A172 (cell line): ENCODE measurements at regions not wholly inside any gene's neighbourhood (a gene's known extent, or its start where the extent isn't known, plus 50 kb on each side); places are given as distances from the start of the nearest gene placed in this dataset.

ENCODE experiments used
- DNase-seq: peaks from one replicate; pipeline ENCODE4 v3.0.0-alpha.2; 2015; ENCODE audit warnings: low spot score

DNA sequence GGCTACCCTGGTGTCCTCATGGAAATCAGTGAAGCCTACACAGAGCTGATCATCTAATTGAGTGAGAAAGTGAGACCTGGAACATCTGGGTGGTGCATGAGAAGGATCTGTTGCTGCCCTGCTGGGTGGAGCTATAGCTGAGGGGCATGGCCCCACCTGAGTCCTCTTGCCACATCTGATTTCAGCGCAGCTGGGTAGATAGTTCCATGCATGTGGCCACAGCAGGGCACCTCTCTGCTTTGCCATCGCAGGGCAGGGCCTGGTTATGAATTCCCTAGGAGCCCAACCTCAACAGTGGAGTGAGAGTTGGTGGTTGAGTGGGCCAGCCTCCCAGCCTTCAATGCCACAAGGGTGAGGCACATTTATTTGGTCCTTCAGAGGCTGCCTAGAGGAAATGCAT, 407.8 kb downstream of the BCL11B start:
- DNase-seq: no peak

DNA sequence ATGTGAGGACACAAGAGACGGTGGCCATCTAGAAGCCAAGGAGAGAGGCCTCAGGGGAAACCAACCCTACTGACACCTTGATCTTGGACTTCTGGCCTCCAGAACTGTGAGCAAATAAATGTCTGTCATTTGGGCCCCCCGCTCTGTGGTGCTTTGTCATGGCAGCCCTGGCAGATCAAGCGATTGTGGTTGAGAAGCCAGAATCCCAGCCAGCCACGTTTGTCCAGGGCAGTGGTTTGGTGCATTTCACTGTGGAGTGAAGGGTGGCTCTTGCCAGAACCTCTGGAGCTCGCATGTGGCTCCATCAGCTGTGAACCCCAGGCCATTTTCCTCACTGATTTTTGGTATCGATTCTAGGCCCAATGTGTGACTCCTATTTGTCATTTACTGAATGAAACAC, 404.9 kb downstream of the BCL11B start:
- no peak for DNase-seq

DNA sequence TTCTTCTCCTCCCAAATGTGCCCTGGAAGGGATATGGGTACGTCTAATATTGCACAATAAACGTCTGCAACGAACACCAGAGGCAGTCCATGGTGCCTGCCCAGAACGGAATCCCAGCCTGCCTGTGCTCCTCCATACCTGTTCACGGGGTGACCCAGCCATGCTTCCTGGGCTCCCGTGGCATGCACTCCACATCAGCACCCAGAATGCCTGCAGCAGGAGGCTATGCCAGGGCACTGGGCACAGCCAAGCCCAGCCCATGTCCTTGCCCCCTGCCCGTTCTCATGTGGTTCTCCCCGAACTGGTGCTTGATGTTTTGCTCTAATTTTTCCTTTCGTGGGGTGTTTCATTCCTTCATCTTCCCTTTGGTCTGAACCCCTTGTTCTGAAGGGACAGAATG, 404.3 kb downstream of the BCL11B start:
- no peak for DNase-seq

DNA sequence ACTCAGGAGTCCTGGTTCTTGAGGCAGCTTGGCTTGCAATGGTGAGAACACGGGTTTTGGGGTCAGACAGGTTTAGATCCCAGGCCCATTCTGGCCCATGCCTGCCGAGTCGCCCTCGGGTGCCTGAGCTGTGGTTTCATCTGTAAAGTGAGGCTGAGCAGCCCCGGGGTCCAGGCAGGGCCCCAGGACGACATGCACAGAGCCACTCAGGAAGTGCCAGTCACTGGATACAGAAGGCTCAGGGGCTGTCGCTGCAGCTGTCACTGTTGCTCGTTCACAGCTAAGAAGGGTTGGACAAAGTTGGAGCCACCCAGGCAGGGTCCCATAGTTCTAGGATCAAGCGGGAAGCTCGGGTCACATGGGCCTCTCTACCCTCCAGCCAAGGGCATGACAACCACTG, 403.1 kb downstream of the BCL11B start:
- no peak for DNase-seq

DNA sequence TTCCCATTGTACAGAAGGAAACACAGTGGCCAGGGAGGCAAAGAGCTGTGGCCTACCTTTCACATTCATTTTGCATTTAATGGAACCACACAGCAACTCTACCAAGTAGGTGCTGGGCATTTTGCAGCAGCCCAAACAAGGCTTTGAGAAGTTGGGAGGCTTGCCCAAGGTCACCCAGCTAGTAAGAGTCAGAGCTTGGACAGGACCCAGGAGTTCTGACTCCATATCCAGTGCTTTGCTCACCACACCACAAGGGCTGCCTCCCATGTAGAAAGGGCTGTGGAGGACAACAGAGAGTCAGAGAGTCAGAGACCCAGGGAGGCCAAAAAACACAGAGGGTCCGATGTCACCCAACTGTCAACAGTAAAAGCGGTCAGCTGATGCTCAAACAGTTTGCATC, 400.2 kb downstream of the BCL11B start:
- DNase-seq: no peak

DNA sequence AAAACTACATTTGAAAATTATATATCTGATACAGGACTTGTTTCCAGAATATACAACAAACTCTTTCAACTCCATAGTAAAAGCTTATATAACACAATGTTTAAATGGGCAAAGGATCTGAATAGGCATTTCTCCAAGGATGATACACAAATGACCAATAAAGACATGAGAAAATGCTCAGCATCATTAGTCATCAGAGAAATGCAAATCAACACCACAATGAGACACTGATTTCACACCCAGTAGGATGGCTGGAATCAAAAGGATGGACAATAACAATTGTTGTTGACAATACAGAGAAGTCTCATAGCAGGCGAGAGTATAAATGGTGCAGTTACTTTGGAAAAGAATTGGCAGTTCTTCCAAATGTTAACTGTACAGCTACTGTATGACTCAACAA, 394.9 kb downstream of the BCL11B start:
- no peak for DNase-seq

DNA sequence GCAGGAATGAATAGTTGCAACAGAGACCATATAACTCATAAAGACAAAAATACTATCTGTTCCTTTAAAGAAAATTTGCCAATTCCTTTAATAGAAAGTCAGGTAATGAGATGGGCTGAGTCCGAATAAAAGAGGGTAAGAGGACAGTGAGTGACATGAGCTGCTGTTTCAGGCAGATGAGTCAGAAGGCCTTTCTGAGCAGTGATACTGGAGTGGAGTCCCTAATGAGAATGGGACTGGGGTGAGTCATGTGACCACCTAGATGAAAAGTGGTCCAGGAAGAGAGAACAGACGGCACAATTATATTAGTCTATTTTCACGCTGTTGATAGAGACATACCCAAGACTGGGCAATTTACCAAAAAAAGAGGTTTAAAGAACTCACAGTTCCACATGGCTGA, 393.7 kb downstream of the BCL11B start:
- no peak for DNase-seq

DNA sequence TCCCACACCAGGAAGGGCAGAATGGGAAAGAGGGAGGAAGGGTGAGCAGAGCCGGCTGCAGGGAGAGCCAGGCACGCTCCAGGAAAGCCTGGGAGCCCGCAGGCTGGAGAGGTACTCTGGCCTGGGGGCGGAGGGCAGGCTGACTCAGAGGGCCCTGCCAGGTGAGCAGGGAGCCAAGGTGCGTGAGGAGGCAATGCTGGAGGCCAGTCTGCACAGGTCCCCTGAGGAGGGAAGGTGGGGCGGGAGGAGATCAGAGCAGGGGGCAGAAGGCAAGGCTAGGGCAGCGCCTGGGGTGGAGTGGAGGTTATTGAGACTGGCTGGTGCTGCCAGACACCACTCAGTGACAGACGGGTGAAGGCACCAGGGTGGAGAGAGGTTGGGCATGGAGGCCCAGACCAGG, 385.0 kb downstream of the BCL11B start:
- no peak for DNase-seq

DNA sequence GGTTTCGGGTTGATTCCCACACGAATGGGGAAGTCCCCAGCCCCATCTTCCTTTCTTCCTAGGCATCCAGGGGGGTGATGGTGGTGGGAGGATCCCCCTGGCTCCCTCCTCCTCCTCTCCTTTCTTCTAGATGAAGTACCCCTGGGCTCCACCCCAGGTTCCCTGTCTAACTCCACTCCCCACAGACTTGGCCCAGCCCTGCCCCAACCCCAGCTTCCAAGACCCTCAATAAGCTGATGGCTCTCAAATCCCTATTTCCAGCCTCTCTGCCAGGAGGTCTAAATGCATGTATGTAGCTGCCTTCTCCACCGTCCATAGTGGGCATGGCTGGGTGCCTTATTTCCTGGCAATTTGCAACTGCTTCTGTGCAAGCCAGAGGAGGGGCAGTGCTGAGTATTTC, 383.7 kb downstream of the BCL11B start:
- DNase-seq: no peak

DNA sequence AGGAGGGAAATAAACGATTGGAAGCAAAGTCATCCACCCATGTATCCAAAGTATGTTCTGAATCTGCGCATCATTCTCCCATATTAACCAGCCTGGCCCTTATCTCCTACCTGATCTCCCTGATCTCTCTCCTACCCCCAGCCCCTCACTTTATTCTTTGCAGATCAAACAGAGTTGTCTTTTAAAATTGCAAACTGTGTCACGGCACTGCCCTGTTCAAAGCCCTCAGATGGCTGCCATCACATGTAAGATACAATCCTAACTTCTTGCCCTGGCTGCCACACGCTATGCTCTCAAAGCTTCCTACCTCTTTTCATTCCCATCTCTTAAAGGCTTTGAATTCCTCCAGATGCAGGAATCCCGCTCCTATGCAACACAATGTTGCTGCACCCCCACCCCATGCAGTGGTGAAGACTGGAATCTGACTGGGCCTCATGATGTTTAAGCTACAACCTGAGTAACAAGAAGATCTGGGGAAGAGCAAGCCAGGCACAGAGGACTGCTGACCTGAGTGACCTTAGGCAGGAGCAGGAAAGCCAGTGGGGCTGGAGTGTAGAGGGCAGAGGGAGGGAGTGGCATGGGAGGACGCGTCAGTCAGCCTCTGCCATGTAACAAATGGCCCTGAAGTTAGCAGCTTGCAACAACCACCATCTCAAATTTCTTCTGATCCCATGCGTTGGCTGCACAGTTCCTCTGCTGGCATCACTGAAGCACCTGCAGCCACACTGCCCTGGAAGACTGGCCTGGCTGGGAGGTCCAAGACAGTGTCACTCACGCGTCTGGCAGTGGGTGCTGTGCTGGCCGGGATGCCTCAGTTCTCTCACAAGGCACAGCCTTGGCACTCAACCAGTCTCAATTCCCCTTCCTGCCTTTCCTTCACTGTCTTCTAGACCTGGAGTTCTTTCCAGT, 382.8 kb downstream of the BCL11B start:
- no peak for DNase-seq

DNA sequence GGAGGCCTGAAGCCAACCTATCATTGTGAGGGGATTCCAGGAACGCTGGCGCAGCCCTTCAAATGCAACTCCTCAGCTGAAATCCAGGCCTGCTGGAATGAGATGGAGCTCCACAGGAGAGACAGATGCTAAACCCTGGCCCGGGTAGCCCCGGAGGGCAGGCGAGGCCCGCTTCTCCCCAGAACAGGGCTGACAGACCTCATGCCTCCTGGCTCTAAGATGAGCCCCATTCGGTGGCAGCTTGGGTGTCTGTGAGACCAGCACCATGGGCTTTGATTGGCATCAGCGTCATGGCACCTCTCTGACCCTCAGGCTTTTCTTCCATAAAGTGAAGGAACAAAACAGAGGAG, 382.2 kb downstream of the BCL11B start:
- no peak for DNase-seq

DNA sequence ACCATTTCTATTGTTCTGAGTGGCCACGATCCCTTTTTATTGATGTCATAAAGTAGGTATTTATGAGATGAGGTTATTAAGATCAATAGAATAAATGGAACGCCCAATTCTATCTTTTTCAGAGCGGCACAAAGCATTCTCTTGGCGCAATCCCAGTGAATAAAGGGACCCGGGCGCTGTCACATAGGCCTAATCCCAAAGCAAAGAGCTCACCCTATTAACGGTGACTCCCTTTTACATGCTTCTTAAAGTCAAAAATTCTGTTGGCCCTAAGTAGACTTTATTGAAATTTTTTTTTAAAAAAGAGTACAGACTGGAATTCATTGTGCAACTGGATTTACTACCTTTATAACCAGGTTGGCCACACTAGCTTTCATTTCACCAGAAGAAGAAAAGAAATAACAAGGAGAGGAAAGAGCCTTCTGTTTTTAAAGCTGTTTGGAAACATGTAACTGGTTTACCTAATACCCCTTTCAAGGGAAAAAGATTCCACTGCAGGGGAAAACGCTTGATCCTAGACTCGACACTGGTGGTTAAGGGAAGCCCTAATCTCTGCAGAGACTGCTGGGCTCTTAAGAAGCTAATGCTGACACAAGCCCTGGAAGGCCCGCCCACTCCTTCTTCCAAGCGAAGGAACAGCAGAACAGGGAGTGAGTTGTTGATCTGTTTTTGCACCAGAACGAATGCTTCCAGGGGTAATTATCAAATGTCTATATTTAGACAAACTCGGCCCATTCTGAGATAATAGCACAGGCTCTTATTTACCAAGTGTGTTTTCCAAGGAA, 381.2 kb downstream of the BCL11B start:
- no peak for DNase-seq

DNA sequence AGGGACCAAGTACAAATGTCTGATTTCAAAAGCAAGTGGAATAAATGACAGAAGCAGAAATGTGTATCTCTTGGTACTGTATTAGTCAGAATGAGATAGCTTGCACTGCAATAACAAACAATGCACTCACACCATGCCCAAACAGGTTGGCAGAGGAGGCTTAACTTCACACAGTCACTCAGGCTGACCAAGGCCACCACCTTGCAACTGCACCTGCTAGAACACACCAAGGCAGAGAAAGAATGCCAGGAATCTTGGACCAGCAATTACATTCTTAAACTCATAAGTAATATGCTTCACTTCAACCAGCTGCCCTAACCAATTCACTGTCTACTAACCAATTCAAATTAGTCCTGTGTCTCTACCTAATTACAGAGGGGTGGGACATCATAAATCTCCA, 378.3 kb downstream of the BCL11B start:
- no peak for DNase-seq

DNA sequence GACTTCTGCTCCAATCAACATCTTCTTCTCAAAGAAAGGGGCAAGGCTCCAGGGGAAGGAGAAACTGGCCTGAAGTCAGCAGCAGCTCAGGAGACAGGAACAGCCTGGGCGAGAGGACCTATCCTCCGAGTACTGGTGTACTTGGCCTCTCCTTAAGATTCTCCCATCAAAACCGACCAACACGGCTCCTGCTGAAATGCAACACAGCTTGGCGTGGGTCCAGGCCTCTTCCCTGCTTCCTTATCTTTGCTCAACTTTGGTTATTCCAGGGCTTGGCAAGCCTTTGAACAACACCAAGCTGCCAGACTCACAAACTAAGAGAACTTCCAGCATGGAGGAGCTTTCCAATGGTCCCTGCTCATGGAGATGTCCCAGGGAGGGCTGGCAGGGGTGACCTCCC, 377.4 kb downstream of the BCL11B start:
- no peak for DNase-seq

DNA sequence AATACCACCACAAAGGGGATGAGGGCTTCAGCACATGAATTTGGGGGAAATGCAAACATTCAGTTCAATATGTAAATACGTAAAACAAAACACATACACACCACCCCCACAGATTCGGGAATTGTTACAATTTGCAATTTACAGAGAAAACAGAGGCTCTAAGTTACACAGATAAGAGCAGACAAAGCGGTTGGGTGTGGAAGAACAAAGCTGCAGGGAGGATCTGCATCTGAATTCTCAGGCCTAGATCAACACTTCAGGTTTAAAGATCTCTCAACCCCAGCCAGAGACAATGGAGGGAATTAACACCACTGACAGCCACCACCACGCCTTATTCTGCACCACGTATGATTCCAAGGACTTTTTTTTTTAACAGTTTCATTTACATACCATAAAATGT, 375.5 kb downstream of the BCL11B start:
- DNase-seq: no peak

DNA sequence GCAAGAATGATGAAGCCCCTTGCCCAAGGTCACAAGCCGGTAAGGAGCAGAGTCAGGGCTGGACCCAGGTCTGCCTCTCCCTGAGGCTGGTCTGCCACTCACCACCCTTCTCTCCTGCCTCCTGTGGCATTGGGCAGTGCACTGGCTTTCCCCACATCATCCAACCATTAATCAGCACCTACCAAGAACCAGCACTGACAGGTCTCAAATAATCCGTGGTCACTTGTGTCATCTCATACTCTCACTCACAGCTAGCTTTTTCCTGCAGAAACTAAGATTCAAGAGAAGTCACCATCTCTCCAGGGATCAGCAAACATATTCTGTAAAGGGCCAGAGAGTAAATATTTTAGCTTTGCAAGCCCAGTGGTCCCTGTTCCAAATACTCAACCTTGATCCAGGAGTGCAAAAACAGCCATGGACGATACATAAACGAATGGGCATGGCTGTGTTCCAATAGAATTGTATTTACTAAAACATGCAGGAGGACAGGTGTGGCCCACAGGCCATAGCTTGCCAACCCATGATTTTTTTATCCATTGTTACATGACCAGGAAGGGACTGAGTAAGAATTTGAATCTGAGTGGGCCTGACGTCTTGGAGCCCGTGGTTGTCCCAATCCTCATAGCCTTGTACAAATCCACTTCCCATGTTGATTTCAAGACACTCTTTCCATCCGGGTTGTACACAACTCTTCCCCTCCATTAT, 374.2 kb downstream of the BCL11B start:
- no peak for DNase-seq

DNA sequence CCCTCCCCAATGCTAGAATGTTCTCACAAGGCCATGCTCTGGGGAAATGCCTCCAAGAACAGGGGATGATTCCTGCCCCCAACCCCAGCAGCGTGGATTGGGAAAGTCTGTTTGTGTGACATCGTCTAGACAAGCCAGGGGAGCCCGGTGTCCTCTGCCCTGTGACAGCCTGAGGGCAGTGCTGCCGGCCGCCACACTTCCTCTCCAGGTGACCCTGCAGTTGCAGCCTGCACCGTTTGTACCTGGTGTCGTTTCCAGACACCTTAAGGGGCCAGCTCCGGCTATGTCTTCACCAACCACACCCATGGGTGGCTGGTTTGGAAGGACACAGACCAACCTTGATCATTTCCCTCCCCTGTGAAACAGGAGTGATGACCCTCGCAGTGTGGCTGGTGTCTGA, 372.6 kb downstream of the BCL11B start:
- no peak for DNase-seq

DNA sequence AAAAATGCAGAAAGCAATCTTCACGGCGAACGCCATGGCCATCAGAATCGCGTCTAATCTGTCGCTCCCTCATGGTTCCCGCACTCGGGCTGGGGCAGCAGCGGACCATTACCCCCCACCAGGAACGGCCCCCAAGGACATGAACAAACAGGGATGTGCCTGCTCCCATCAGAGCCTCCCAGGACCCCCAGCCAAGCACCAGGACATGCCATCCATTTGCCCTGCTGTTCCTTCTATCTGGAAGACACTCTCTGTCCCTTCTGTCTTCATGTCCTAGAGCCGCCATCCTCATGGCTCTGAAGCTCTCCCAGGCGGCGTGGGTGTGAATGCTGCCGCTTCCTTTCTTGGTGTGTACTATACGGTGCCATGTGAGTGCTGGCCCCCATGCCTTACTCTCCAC, 371.8 kb downstream of the BCL11B start:
- no peak for DNase-seq

DNA sequence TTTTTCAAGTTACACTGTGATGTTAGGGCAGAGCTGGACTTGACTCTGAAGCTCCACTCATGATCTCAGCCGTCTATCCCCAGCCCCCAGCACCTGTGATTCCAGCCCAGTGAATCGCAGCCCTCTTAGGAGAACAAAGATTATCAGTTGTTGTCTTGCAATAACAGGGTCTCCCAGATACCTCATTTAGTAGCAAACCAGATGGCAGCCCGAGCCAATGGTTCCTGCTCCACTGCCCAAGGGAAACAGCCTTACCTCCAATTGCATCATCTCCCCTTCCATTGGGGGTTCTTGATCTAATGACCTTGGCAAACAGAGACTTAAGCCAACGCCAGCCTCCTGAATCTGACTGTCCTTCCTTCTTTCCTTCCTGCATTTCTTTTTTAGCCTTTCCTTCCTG, 371.2 kb downstream of the BCL11B start:
- no peak for DNase-seq

DNA sequence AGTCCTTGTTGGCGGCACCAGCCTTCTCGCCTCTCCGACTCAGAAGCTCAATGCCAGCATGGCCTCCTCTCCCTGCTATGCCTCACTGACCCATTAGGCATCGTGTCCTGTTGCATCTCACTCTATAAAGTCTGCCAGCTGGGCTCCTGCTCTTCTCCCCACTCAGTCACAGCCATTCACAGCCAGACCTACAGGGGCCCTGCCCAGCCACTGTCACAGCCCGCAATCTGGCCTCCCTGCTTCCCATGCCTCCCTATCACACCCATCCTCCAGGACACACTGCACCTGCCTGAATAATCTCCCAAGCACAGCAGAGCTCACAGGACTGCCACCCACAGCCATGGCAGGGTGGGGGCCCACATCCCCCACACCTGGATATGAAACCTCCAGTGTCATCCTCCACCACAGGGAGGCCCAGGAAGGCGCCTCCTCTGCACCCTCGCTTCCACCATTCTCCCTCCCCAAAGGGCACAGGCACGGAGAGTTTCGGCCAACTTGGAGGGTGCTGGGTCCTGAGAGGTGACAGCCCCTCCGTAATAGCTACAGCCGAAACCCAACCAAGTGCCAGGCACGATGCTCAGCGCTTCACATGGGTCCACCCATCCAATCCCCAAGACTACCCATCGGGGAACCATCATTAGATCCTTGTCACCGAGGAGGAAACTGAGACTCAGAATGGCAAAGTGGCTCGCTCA, 370.3 kb downstream of the BCL11B start:
- no peak for DNase-seq

DNA sequence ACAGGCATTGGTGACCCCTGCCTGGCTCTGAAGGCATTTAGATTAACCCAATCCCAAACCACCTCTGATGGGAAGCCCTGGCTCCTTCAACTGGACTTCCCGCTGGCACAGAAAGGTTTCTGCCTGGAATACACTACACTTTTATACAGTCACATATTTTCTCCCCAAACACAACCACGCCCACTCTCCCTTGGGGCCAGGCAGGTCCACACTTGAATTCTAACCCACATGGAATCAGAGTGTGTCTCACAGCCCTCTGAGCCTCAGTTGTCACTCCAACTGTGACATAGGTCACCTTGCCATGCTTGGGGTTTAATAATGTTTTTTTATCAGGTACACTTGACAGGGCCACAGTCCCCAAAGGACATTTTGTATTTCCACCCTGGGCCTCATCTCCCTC, 368.6 kb downstream of the BCL11B start:
- no peak for DNase-seq

DNA sequence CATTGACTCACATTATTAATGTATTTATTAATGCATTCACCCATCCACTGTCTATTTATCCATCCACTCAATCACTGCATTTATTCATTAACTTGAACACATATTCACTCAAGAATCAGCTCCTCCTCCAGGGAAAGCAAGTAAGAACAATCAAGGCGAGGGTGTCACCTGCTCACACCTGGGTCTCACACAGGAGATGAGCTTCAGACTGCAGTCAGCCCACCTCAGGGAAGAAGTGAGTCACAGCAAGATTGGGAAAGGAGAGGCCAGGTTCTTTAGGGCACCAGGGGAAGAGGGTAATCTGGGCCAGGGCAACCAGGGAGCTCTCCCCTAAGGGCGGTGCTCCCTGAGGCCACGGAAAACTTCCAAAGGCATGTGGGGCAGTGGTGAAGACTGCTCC, 367.3 kb downstream of the BCL11B start:
- DNase-seq: no peak
